Vagina (tissue), 2 donors: ENCODE measurements at regions not wholly inside any gene's neighbourhood (a gene's known extent, or its start where the extent isn't known, plus 50 kb on each side); places are given as distances from the start of the nearest gene placed in this dataset.
A peak's percentile ranks its signal among the peaks of the same experiment; 100 is the strongest.
"Not testable (repeated sequence)": the region's sequence is repeated elsewhere in the genome, so short reads cannot be mapped to it uniquely, and the experiment has no call there.

Experiments used
- DNase-seq, 2 donors: peaks; one replicate each; pipeline ENCODE4 v3.0.0-alpha.2; 2017; ENCODE audit errors: extremely low spot score in 2 of 2
- H3K27ac ChIP-seq: fragments of 200-600 bp; sonication (generic); one replicate; pipeline ENCODE4 v1.5.1; 2019
- H3K27me3 ChIP-seq: fragments of 200-600 bp; sonication (generic); one replicate; pipeline ENCODE4 v1.5.1; 2019
- H3K36me3 ChIP-seq, 2 donors: fragments of 200-600 bp; sonication (generic); one replicate each; pipeline ENCODE4 v1.5.1; 2017 to 2019
- H3K4me1 ChIP-seq: fragments of 200-600 bp; sonication (generic); one replicate; pipeline ENCODE4 v1.5.1; 2019
- H3K4me3 ChIP-seq, 2 donors: fragments of 200-600 bp; sonication (generic); 1 replicate in 1 of 2; 2 replicates in 1 of 2; pipeline ENCODE4 v1.5.1; 2016 to 2019
- H3K9me3 ChIP-seq: fragments of 200-600 bp; sonication (generic); one replicate; pipeline ENCODE4 v1.5.1; 2019
- CTCF ChIP-seq, 3 experiments: fragments of 450-650 bp in 2 of 3; fragments of 200-600 bp in 1 of 3; sonication (generic) in 1 of 3; IDR thresholded peaks; one replicate each; pipeline ENCODE4 v1.5.1; 2017 to 2019; ENCODE audit warnings: antibody characterized with exemption in 3 of 3, mild to moderate bottlenecking in 2 of 3, moderate library complexity in 2 of 3
- POLR2A ChIP-seq, 2 donors: fragments of 450-650 bp; IDR thresholded peaks; one replicate each; pipeline ENCODE4 v1.6.1; 2017; ENCODE audit warnings: antibody characterized with exemption in 2 of 2, mild to moderate bottlenecking in 2 of 2, moderate library complexity in 2 of 2
- POLR2AphosphoS5 ChIP-seq, 2 donors: sonication (generic); formaldehyde crosslinking; IDR thresholded peaks; one replicate each; pipeline ENCODE4 v1.9.0; 2017; ENCODE audit warnings: antibody characterized with exemption in 2 of 2, mild to moderate bottlenecking in 2 of 2, low read depth in 1 of 2; ENCODE audit not compliant: insufficient read depth in 1 of 2
- intact Hi-C: fragments of 100-400 bp; cut with DNase I; formaldehyde crosslinking; loops from one replicate; pipeline ENCODE4 v1.15.1; 2023

- TF ChIP-seq POLR2A (IDR thresholded peaks at IDR 0.05) (no peak), CTCF (IDR thresholded peaks at IDR 0.05) (no peak), POLR2AphosphoS5 (IDR thresholded peaks at IDR 0.05; ENCODE audit: insufficient read depth in 1 of 2, low read depth in 1 of 2) (no peak)
- H3K27ac ChIP-seq, result no peak overlapping the region
- no peaks in the 10 kb centered on the region for H3K27me3 ChIP-seq
- intact Hi-C loops, result no loop called here
- no peaks in the 10 kb centered on the region for H3K4me1 ChIP-seq
- no peaks in the 10 kb centered on the region for H3K9me3 ChIP-seq
- H3K4me3 ChIP-seq, result no peak overlapping the region
- H3K36me3 ChIP-seq, result no peaks in the 10 kb centered on the region
- peak in 1 of 2 donors; percentile 95 for DNase-seq
Measured at GRCh38 chr2:3108105-3108504, 269.5 kb downstream of the EIPR1 start.

- intact Hi-C loops, result no loop called here
- TF ChIP-seq POLR2AphosphoS5 (IDR thresholded peaks at IDR 0.05; ENCODE audit: insufficient read depth in 1 of 2, low read depth in 1 of 2) (no peak), CTCF (IDR thresholded peaks at IDR 0.05) (no peak), POLR2A (IDR thresholded peaks at IDR 0.05) (no peak)
- Histone ChIP-seq H3K9me3 (no peaks in the 10 kb centered on the region), H3K4me1 (no peaks in the 10 kb centered on the region), H3K36me3 (no peaks in the 10 kb centered on the region), H3K4me3 (no peak overlapping the region), H3K27ac (no peak overlapping the region), H3K27me3 (no peaks in the 10 kb centered on the region)
- DNase-seq, result peak in 1 of 2 donors; percentile 52
Measured at GRCh38 chr2:3107567-3107966, 270.1 kb downstream of the EIPR1 start.

GRCh38 chr2:3105814-3106569, 271.6 kb downstream of the EIPR1 start:
- H3K27me3 ChIP-seq, result no peaks in the 10 kb centered on the region
- H3K27ac ChIP-seq, result no peak overlapping the region
- H3K9me3 ChIP-seq, result no peaks in the 10 kb centered on the region
- no peaks in the 10 kb centered on the region for H3K36me3 ChIP-seq
- TF ChIP-seq POLR2A (IDR thresholded peaks at IDR 0.05) (no peak), CTCF (IDR thresholded peaks at IDR 0.05) (no peak), POLR2AphosphoS5 (IDR thresholded peaks at IDR 0.05; ENCODE audit: insufficient read depth in 1 of 2, low read depth in 1 of 2) (no peak)
- H3K4me3 ChIP-seq, result no peak overlapping the region
- no peaks in the 10 kb centered on the region for H3K4me1 ChIP-seq
- no peak for DNase-seq
- intact Hi-C loops, result no loop called here

GRCh38 chr2:3104958-3105813, 272.4 kb downstream of the EIPR1 start:
- H3K4me1 ChIP-seq, H3K27me3 ChIP-seq, H3K36me3 ChIP-seq, H3K4me3 ChIP-seq, intact Hi-C loops, H3K9me3 ChIP-seq, H3K27ac ChIP-seq, DNase-seq: not testable (repeated sequence)

- Histone ChIP-seq H3K27ac (no peak overlapping the region), H3K9me3 (no peaks in the 10 kb centered on the region), H3K36me3 (no peaks in the 10 kb centered on the region), H3K4me3 (no peak overlapping the region), H3K4me1 (no peaks in the 10 kb centered on the region), H3K27me3 (no peaks in the 10 kb centered on the region)
- DNase-seq, result no peak
- TF ChIP-seq CTCF (IDR thresholded peaks at IDR 0.05), result no peak
- no peak for TF ChIP-seq POLR2AphosphoS5 (IDR thresholded peaks at IDR 0.05; ENCODE audit: insufficient read depth in 1 of 2, low read depth in 1 of 2)
- no peak for TF ChIP-seq POLR2A (IDR thresholded peaks at IDR 0.05)
- intact Hi-C loops, result no loop called here
Measured at GRCh38 chr2:3104261-3104660, 273.4 kb downstream of the EIPR1 start.
